ENCODE measurements at regions not wholly inside any gene's neighbourhood (a gene's known extent, or its start where the extent isn't known, plus 50 kb on each side); places are given as distances from the start of the nearest gene placed in this dataset.

GRCh38 chr11:10925149-10925926 lies 67.5 kb upstream of the ZBED5 start:
- Histone ChIP-seq H3K4me1 (peaks cover 0 to 6% (median under 1%) of the 10 kb centered on the region in 4 donors), H3K4me3 (no peak overlapping the region), H3K27ac (no peak overlapping the region), H3K36me3 (no peaks in the 10 kb centered on the region), H3K27me3 (no peaks in the 10 kb centered on the region), H3K9me3 (no peaks in the 10 kb centered on the region)
- TF ChIP-seq CTCF (IDR thresholded peaks at IDR 0.05) (no peak), POLR2A (IDR thresholded peaks at IDR 0.05) (no peak)
- no peak for DNase-seq

- no peak for TF ChIP-seq POLR2A (IDR thresholded peaks at IDR 0.05)
- no peak for TF ChIP-seq CTCF (IDR thresholded peaks at IDR 0.05)
- H3K27me3 ChIP-seq, result no peaks in the 10 kb centered on the region
- no peak overlapping the region for H3K27ac ChIP-seq
- H3K9me3 ChIP-seq, result no peaks in the 10 kb centered on the region
- H3K4me1 ChIP-seq, result peaks cover 0 to 6% (median 0%) of the 10 kb centered on the region in 4 donors
- no peaks in the 10 kb centered on the region for H3K36me3 ChIP-seq
- no peak overlapping the region for H3K4me3 ChIP-seq
- no peak for DNase-seq
These were observed 66.0 kb upstream of the ZBED5 start for GRCh38 chr11:10923882-10924281.

GRCh38 chr11:10922892-10923291 lies 65.0 kb upstream of the ZBED5 start:
- Histone ChIP-seq H3K27ac (no peak overlapping the region), H3K4me3 (no peak overlapping the region), H3K36me3 (no peaks in the 10 kb centered on the region), H3K4me1 (peaks cover 0 to 6% (median 0%) of the 10 kb centered on the region in 4 donors), H3K9me3 (no peaks in the 10 kb centered on the region), H3K27me3 (no peaks in the 10 kb centered on the region)
- TF ChIP-seq CTCF (IDR thresholded peaks at IDR 0.05) (no peak), POLR2A (IDR thresholded peaks at IDR 0.05) (no peak)
- no peak for DNase-seq

- Histone ChIP-seq H3K27me3 (no peaks in the 10 kb centered on the region), H3K36me3 (no peaks in the 10 kb centered on the region), H3K4me1 (no peaks in the 10 kb centered on the region), H3K4me3 (no peak overlapping the region), H3K9me3 (no peaks in the 10 kb centered on the region), H3K27ac (no peak overlapping the region)
- no peak for DNase-seq
- TF ChIP-seq CTCF (IDR thresholded peaks at IDR 0.05) (no peak), POLR2A (IDR thresholded peaks at IDR 0.05) (no peak)
These were observed 63.0 kb upstream of the ZBED5 start for GRCh38 chr11:10920875-10921274.

- no peak for TF ChIP-seq POLR2A (IDR thresholded peaks at IDR 0.05)
- TF ChIP-seq CTCF (IDR thresholded peaks at IDR 0.05), result no peak
- no peak overlapping the region for H3K4me3 ChIP-seq
- no peaks in the 10 kb centered on the region for H3K9me3 ChIP-seq
- no peak for DNase-seq
- H3K36me3 ChIP-seq, result no peaks in the 10 kb centered on the region
- no peaks in the 10 kb centered on the region for H3K27me3 ChIP-seq
- H3K4me1 ChIP-seq, result no peaks in the 10 kb centered on the region
- H3K27ac ChIP-seq, result no peak overlapping the region
These were observed 62.4 kb upstream of the ZBED5 start for GRCh38 chr11:10920205-10920604.

Data from Peyer's patch (tissue), 4 donors.